Right atrium auricular region (tissue), 2 donors: ENCODE measurements at regions not wholly inside any gene's neighbourhood (a gene's known extent, or its start where the extent isn't known, plus 50 kb on each side); places are given as distances from the start of the nearest gene placed in this dataset.

Experiments used
- DNase-seq: peaks from one replicate; pipeline ENCODE4 v3.0.0-alpha.2; 2019; ENCODE audit warnings: low spot score
- H3K27ac ChIP-seq, 2 donors: fragments of 200-600 bp; sonication (generic); 1 replicate in 1 of 2; 2 replicates in 1 of 2; pipeline ENCODE4 v1.5.1; 2016 to 2019
- H3K27me3 ChIP-seq, 2 donors: fragments of 200-600 bp; sonication (generic); one replicate each; pipeline versions ENCODE4 v1.5.1 to v1.6.0; 2017 to 2019
- H3K36me3 ChIP-seq: fragments of 200-600 bp; sonication (generic); one replicate; pipeline ENCODE4 v1.5.1; 2016
- H3K4me1 ChIP-seq, 2 donors: fragments of 200-600 bp; sonication (generic); one replicate each; pipeline versions ENCODE4 v1.5.1 to v1.6.0; 2017 to 2019
- H3K4me3 ChIP-seq, 2 donors: fragments of 200-600 bp; sonication (generic); 1 replicate in 1 of 2; 2 replicates in 1 of 2; pipeline ENCODE4 v1.5.1; 2017 to 2019; ENCODE audit warnings: mild to moderate bottlenecking in 1 of 2, moderate library complexity in 1 of 2
- H3K9me3 ChIP-seq, 2 donors: fragments of 200-600 bp; sonication (generic); one replicate each; pipeline ENCODE4 v1.5.1; 2019
- CTCF ChIP-seq, 2 donors: fragments of 200-600 bp; sonication (generic); IDR thresholded peaks; one replicate each; pipeline ENCODE4 v1.5.1; 2019; ENCODE audit warnings: antibody characterized with exemption in 2 of 2

- no peak for DNase-seq
- Histone ChIP-seq H3K9me3 (no peaks in the 10 kb centered on the region), H3K27ac (no peak overlapping the region), H3K4me1 (no peaks in the 10 kb centered on the region), H3K27me3 (no peaks in the 10 kb centered on the region), H3K4me3 (no peak overlapping the region), H3K36me3 (no peaks in the 10 kb centered on the region)
- no peak for TF ChIP-seq CTCF (IDR thresholded peaks at IDR 0.05)
Observed at GRCh38 chr11:26105762-26106423, 226.0 kb upstream of the ANO3 start.

- Histone ChIP-seq H3K27me3 (no peaks in the 10 kb centered on the region), H3K27ac (no peak overlapping the region), H3K36me3 (no peaks in the 10 kb centered on the region), H3K4me3 (no peak overlapping the region), H3K4me1 (no peaks in the 10 kb centered on the region), H3K9me3 (no peaks in the 10 kb centered on the region)
- DNase-seq: no peak
- TF ChIP-seq CTCF (IDR thresholded peaks at IDR 0.05): no peak
Observed at GRCh38 chr11:26106726-26107125, 225.2 kb upstream of the ANO3 start.

GRCh38 chr11:26109658-26110368 is 222.1 kb upstream of the ANO3 start:
- H3K4me3 ChIP-seq: no peak overlapping the region

GRCh38 chr11:26112264-26112663 is 219.7 kb upstream of the ANO3 start:
- no peaks in the 10 kb centered on the region for H3K9me3 ChIP-seq
- no peak for TF ChIP-seq CTCF (IDR thresholded peaks at IDR 0.05)
- no peaks in the 10 kb centered on the region for H3K4me1 ChIP-seq
- DNase-seq: no peak
- no peaks in the 10 kb centered on the region for H3K36me3 ChIP-seq
- no peaks in the 10 kb centered on the region for H3K27me3 ChIP-seq
- no peak overlapping the region for H3K4me3 ChIP-seq
- no peak overlapping the region for H3K27ac ChIP-seq

More at GRCh38 chr11:26109658-26110368, 222.1 kb upstream of the ANO3 start:
- Histone ChIP-seq H3K36me3 (no peaks in the 10 kb centered on the region), H3K27ac (no peak overlapping the region), H3K9me3 (no peaks in the 10 kb centered on the region), H3K4me1 (no peaks in the 10 kb centered on the region), H3K27me3 (no peaks in the 10 kb centered on the region)
- no peak for TF ChIP-seq CTCF (IDR thresholded peaks at IDR 0.05)
- no peak for DNase-seq

GRCh38 chr11:26121466-26121865 is 210.5 kb upstream of the ANO3 start:
- H3K36me3 ChIP-seq: no peaks in the 10 kb centered on the region
- no peak for DNase-seq
- H3K4me3 ChIP-seq: no peak overlapping the region
- peaks cover 0 to 4% of the 10 kb centered on the region in 2 donors for H3K9me3 ChIP-seq
- H3K27ac ChIP-seq: no peak overlapping the region
- no peaks in the 10 kb centered on the region for H3K27me3 ChIP-seq
- no peaks in the 10 kb centered on the region for H3K4me1 ChIP-seq
- TF ChIP-seq CTCF (IDR thresholded peaks at IDR 0.05): no peak
